Kidney (tissue), 13 donors: ENCODE measurements at regions not wholly inside any gene's neighbourhood (a gene's known extent, or its start where the extent isn't known, plus 50 kb on each side); places are given as distances from the start of the nearest gene placed in this dataset.

ENCODE experiments used
- DNase-seq, 5 donors: peaks; one replicate each; pipeline ENCODE4 v3.0.0-alpha.2; 2013 to 2020
- FAIRE-seq: peaks from 2 replicates; lab custom pipeline; 2012; peaks lifted over from hg19 to GRCh38; lab: Jason Lieb, UNC
- H3K27ac ChIP-seq, 2 donors: one replicate each; pipeline ENCODE4 v1.7.0; 2013; ENCODE audit warnings: low read depth in 2 of 2, low read length in 2 of 2, inconsistent platforms in 1 of 2
- H3K27me3 ChIP-seq: one replicate; pipeline ENCODE4 v1.7.1; 2013; ENCODE audit warnings: low read length, inconsistent platforms; ENCODE audit not compliant: control insufficient read depth, insufficient read depth
- H3K36me3 ChIP-seq, 3 donors: one replicate each; pipeline versions ENCODE4 v1.7.0 to v1.7.1; 2013; ENCODE audit warnings: low read length in 3 of 3, control low read depth in 1 of 3, inconsistent platforms in 1 of 3; ENCODE audit not compliant: insufficient read depth in 3 of 3, control insufficient read depth in 2 of 3
- H3K4me1 ChIP-seq, 3 donors: one replicate each; pipeline versions ENCODE4 v1.7.0 to v1.7.1; 2013; ENCODE audit warnings: low read length in 3 of 3, inconsistent platforms in 1 of 3, low read depth in 1 of 3; ENCODE audit not compliant: control insufficient read depth in 2 of 3, insufficient read depth in 2 of 3
- H3K4me3 ChIP-seq, 3 donors: one replicate each; pipeline versions ENCODE4 v1.7.0 to v1.8.1; 2013; ENCODE audit warnings: low read length in 3 of 3, control low read depth in 1 of 3, inconsistent platforms in 1 of 3
- H3K9ac ChIP-seq, 3 donors: one replicate each; pipeline versions ENCODE4 v1.7.0 to v1.7.1; 2013; ENCODE audit warnings: low read length in 3 of 3, control low read depth in 1 of 3, inconsistent platforms in 1 of 3
- H3K9me3 ChIP-seq, 3 donors: one replicate each; pipeline versions ENCODE4 v1.7.0 to v1.7.1; 2013; ENCODE audit warnings: low read length in 3 of 3, control low read depth in 1 of 3, inconsistent platforms in 1 of 3; ENCODE audit not compliant: control insufficient read depth in 2 of 3, insufficient read depth in 1 of 3
- intact Hi-C: fragments of 100-400 bp; cut with DNase I; formaldehyde crosslinking; loops from one replicate; pipeline ENCODE4 v1.11.1; 2022
- TF ChIP-seq, protein P1 (sequence below): IDR thresholded peaks from 3 replicates; pipeline ENCODE4 v1.5.1; 2012; ENCODE audit warnings: mild to moderate bottlenecking, moderate library complexity, borderline replicate concordance; ENCODE audit not compliant: insufficient read depth; ENCODE audit errors: extremely low read depth
- donor health status: control.
- donor health status: control.
- donor health status: control.
- donor health status: control.
- donor health status: control.
- donor health status: DM: yes; HTN: yes; CAD: no.
- donor health status: Normal renal cell carcinoma (clear cell type).

DNA sequence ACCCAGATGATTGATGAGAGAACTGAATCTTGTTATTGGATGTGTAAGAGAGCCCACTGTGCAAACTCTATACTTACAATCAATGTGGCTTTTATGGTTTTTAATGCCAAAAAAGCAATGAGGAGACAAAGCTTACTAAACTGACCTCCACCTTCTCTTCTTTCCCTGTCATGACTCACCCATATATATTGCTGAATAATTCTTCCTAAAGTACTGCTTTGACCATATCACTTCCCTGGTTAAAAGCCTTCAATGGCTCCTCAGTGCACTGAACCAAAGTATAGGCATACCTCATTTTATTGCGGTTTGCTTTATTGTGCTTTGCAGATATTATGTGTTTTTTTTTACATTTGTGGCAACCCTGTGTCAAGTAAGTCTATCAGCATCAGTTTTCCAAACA, 138.4 kb upstream of the PELI2 start:
- Histone ChIP-seq H3K27me3 (no peaks in the 10 kb centered on the region), H3K27ac (no peak overlapping the region), H3K9ac (no peak overlapping the region), H3K4me1 (peaks cover 5 to 9% (median 6%) of the 10 kb centered on the region in 3 donors), H3K36me3 (no peaks in the 10 kb centered on the region), H3K4me3 (no peak overlapping the region), H3K9me3 (peaks cover 0 to 5% (median 0%) of the 10 kb centered on the region in 3 donors)
- FAIRE-seq, result no peak
- TF ChIP-seq, protein P1, sequence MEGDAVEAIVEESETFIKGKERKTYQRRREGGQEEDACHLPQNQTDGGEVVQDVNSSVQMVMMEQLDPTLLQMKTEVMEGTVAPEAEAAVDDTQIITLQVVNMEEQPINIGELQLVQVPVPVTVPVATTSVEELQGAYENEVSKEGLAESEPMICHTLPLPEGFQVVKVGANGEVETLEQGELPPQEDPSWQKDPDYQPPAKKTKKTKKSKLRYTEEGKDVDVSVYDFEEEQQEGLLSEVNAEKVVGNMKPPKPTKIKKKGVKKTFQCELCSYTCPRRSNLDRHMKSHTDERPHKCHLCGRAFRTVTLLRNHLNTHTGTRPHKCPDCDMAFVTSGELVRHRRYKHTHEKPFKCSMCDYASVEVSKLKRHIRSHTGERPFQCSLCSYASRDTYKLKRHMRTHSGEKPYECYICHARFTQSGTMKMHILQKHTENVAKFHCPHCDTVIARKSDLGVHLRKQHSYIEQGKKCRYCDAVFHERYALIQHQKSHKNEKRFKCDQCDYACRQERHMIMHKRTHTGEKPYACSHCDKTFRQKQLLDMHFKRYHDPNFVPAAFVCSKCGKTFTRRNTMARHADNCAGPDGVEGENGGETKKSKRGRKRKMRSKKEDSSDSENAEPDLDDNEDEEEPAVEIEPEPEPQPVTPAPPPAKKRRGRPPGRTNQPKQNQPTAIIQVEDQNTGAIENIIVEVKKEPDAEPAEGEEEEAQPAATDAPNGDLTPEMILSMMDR, result no peak
- intact Hi-C loops, result no loop called here
- no peak for DNase-seq

DNA sequence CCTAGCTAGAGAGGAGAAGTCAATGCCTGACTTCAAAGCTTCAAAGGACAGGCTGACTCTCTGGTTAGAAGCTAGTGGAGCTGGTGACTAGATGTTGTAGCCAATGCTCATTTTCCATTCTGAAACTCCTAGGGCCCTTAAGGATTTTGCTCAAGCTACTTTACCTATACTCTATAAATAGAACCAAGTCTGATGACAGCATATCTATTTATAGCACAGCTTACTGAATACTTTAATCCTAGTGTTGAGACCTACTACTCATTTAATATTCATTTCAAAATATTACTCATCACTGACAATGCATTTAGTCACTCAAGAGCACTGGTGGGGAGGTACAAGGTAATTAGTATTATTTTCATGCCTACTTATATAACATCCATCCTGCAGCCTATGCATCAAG, 137.2 kb upstream of the PELI2 start:
- no peaks in the 10 kb centered on the region for H3K36me3 ChIP-seq
- no peak overlapping the region for H3K9ac ChIP-seq
- TF ChIP-seq, protein P1, result no peak
- no peak for FAIRE-seq
- H3K27me3 ChIP-seq, result no peaks in the 10 kb centered on the region
- H3K27ac ChIP-seq, result no peak overlapping the region
- peaks cover 0 to 3% (median 0%) of the 10 kb centered on the region in 3 donors for H3K4me1 ChIP-seq
- DNase-seq, result no peak
- no peak overlapping the region for H3K4me3 ChIP-seq
- peaks cover 0 to 5% (median 0%) of the 10 kb centered on the region in 3 donors for H3K9me3 ChIP-seq
- intact Hi-C loops, result no loop called here

DNA sequence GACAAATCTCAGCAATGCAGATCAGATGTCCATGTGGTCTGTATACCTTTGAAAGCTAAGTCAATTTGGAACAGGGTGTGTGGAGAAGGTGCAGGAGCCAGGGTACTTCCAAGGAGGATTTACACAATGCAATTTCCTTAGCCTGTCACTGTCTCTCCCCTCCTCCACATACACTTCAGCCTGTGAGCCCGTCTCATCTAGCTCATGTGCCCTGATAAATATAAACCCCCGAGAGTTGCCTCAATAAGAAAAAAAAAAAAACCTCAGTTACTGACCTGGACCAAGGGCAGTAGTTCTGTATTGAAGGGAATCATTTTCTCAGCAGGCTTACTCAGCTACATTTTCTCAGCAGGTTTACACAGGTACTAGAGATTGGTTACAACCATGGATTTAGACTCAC, 132.1 kb upstream of the PELI2 start:
- Histone ChIP-seq H3K36me3 (no peaks in the 10 kb centered on the region), H3K4me3 (no peak overlapping the region), H3K27ac (no peak overlapping the region), H3K9me3 (peaks cover 0 to under 1% (median 0%) of the 10 kb centered on the region in 3 donors), H3K4me1 (no peaks in the 10 kb centered on the region), H3K27me3 (no peaks in the 10 kb centered on the region), H3K9ac (no peak overlapping the region)
- FAIRE-seq (no peak), DNase-seq (peak in 1 of 5 donors; percentile 38)
- TF ChIP-seq, protein P1, result no peak
- intact Hi-C loops, result no loop called here

DNA sequence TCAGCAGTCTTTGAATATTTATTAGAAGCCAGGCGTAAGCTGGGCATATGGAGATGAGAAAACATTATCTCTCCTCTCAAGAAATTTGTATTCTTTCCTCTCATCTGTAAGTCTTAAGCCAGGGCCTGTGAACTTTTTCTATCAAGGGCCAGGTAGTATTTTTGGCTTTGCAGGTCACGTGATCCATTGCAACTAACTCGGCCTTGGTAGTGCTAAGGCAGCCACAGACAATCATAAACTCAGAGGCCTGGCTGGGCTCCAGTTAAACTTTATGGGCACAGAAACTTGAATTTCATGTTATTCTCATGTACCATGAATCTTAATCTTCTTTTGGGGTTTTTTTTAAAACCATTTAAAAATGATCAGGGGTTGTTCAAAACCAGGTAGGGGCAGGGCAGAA, 117.4 kb upstream of the PELI2 start:
- no peak for FAIRE-seq

More for the DNA sequence above, 117.4 kb upstream of the PELI2 start:
- TF ChIP-seq, protein P1, result no peak
- H3K4me3 ChIP-seq, result no peak overlapping the region
- DNase-seq, result no peak
- H3K9ac ChIP-seq, result no peak overlapping the region
- H3K4me1 ChIP-seq, result no peaks in the 10 kb centered on the region
- no peak overlapping the region for H3K27ac ChIP-seq
- no peaks in the 10 kb centered on the region for H3K36me3 ChIP-seq
- no peaks in the 10 kb centered on the region for H3K27me3 ChIP-seq
- intact Hi-C loops, result no loop called here
- no peaks in the 10 kb centered on the region for H3K9me3 ChIP-seq
